ENCODE measurements at regions not wholly inside any gene's neighbourhood (a gene's known extent, or its start where the extent isn't known, plus 50 kb on each side); places are given as distances from the start of the nearest gene placed in this dataset. TPM values are rescaled to one million over a fixed set of nuclear protein-coding genes. Genes with fewer than 3 reads are reported as not detected.

DNA sequence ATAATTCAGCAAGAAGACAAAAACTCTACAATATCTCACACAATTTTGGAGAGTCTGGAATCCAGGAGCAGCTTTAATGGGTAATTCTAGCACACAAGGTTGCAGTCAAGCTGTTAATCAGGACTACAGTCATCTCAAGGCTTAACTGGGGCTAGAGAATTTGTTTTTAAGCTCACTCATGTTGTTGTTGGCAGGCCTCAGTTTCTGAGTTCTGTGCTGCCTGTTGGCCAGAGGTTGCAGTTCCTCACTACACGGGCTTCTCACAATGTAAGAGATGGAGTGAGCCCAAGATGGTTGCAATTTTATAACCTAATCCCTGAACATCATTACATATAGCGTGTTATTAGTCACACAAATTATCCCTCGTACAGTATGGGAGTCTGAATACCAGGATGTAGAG, 50.6 kb upstream of the TMEFF2 start:
- no peaks in the 10 kb centered on the region for H3K27me3 ChIP-seq (ENCODE audit: control insufficient read depth in 2 of 2, insufficient read depth in 2 of 2, low read length in 2 of 2)
- no peaks in the 10 kb centered on the region for H3K79me2 ChIP-seq (ENCODE audit: control insufficient read depth, insufficient read depth, low read length)
- TF ChIP-seq, protein P1, sequence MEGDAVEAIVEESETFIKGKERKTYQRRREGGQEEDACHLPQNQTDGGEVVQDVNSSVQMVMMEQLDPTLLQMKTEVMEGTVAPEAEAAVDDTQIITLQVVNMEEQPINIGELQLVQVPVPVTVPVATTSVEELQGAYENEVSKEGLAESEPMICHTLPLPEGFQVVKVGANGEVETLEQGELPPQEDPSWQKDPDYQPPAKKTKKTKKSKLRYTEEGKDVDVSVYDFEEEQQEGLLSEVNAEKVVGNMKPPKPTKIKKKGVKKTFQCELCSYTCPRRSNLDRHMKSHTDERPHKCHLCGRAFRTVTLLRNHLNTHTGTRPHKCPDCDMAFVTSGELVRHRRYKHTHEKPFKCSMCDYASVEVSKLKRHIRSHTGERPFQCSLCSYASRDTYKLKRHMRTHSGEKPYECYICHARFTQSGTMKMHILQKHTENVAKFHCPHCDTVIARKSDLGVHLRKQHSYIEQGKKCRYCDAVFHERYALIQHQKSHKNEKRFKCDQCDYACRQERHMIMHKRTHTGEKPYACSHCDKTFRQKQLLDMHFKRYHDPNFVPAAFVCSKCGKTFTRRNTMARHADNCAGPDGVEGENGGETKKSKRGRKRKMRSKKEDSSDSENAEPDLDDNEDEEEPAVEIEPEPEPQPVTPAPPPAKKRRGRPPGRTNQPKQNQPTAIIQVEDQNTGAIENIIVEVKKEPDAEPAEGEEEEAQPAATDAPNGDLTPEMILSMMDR (IDR thresholded peaks at IDR 0.05; ENCODE audit: extremely low read depth in 1 of 2, insufficient read depth in 1 of 2, low read depth in 1 of 2, low read length in 2 of 2), result no peak
- TF ChIP-seq FOS (IDR thresholded peaks at IDR 0.05; ENCODE audit: borderline replicate concordance, insufficient read depth, low read length), result no peak
- TF ChIP-seq MYC (IDR thresholded peaks at IDR 0.05; ENCODE audit: low read depth, low read length), result no peak
- no peak for TF ChIP-seq POLR2AphosphoS5 (IDR thresholded peaks at IDR 0.05; ENCODE audit: insufficient read depth, low read depth, low read length)
- no peak for TF ChIP-seq GATA2 (IDR thresholded peaks at IDR 0.05; ENCODE audit: insufficient read depth, insufficient read length, low read depth, low read length)
- TF ChIP-seq POLR2A (IDR thresholded peaks at IDR 0.05; ENCODE audit: low read depth, low read length), result no peak
- TF ChIP-seq EZH2 (IDR thresholded peaks at IDR 0.05; ENCODE audit: borderline replicate concordance, low read depth, low read length, severe bottlenecking), result no peak
- no peaks in the 10 kb centered on the region for H3K36me3 ChIP-seq (ENCODE audit: control insufficient read depth in 2 of 2, extremely low read depth in 1 of 2, insufficient read depth in 2 of 2, low read length in 2 of 2)
- H3K4me2 ChIP-seq (ENCODE audit: insufficient read depth, low read length), result no peak overlapping the region
- no peaks in the 10 kb centered on the region for H3K9me3 ChIP-seq (replicated peaks; ENCODE audit: control insufficient read depth, insufficient read depth, low read length)
- H3K9me1 ChIP-seq (replicated peaks; ENCODE audit: control insufficient read depth, extremely low read depth, insufficient read depth, low read length), result no peaks in the 10 kb centered on the region
- no peak overlapping the region for H3K27ac ChIP-seq (ENCODE audit: insufficient read depth, low read depth, low read length)
- dilution Hi-C loops (cut with MboI; ENCODE audit: extremely low pct_ligation_motif_present, low sequenced_read_pairs) (no loop called here), intact Hi-C loops (cut with micrococcal nuclease) (no loop called here)
- ChIA-PET POLR2A (no interaction called here), CTCF (interaction anchor here (1.1 to 1.6 kb wide), 2 partner anchors 14 to 48 kb away, joined by 3 to 4 read pairs; no protein-coding TSS in a partner anchor)
- no peaks in the 10 kb centered on the region for H4K20me1 ChIP-seq (replicated peaks; ENCODE audit: control insufficient read depth, extremely low read depth, insufficient read depth, low read length)
- FAIRE-seq (no peak), DNase-seq (ENCODE audit: low read depth, low spot score) (no peak)
- H3K4me3 ChIP-seq (replicated peaks in 1 of 3; ENCODE audit: insufficient read depth in 1 of 3, low read depth in 1 of 3, low read length in 3 of 3), result no peak overlapping the region
- no peak overlapping the region for H2AFZ ChIP-seq (ENCODE audit: low read depth, low read length)
- H3K9ac ChIP-seq (replicated peaks; ENCODE audit: extremely low read depth, insufficient read depth, low read length), result no peak overlapping the region
- BruUV-seq (replicated peaks), result no TSS peak
- H3K4me1 ChIP-seq (ENCODE audit: control insufficient read depth, extremely low read depth, insufficient read depth, low read length), result no peaks in the 10 kb centered on the region

Small RNAs in the stretch of these regions (small RNA-seq; reads per million reads assigned to genes)
- gene AC068135.1 (ENCODE audit: insufficient read depth, insufficient read length, low read depth, low replicate concordance), result not detected
- gene AC074290.1 (ENCODE audit: insufficient read depth, insufficient read length, low read depth, low replicate concordance), result not detected
- gene RF00017 (ENCODE audit: insufficient read depth, insufficient read length, low read depth, low replicate concordance), result not detected
- not detected for gene RF00273 (ENCODE audit: insufficient read depth, insufficient read length, low read depth, low replicate concordance)
- not detected for gene RNU6-169P (ENCODE audit: insufficient read depth, insufficient read length, low read depth, low replicate concordance)

Measured in endothelial cell of umbilical vein (primary cell).